H1 (cell line): ENCODE measurements at regions not wholly inside any gene's neighbourhood (a gene's known extent, or its start where the extent isn't known, plus 50 kb on each side); places are given as distances from the start of the nearest gene placed in this dataset.

Experiments used
- CTCF ChIA-PET: fragments of 300-600 bp; sonication (Branson Sonifier 250); formaldehyde crosslinking; loops from one replicate; lab custom pipeline; 2021; ENCODE audit not compliant: partially characterized antibody; lab: Charles Lee
- POLR2A ChIA-PET: fragments of 300-600 bp; sonication (Branson Sonifier 250); formaldehyde crosslinking; loops from one replicate; lab custom pipeline; 2021; ENCODE audit warnings: inconsistent platforms; ENCODE audit not compliant: partially characterized antibody; lab: Charles Lee
- DNase-seq, 2 experiments: peaks; one replicate each; pipeline versions ENCODE4 v3.0.0 to v3.0.0-alpha.2; 2010 to 2022; ENCODE audit warnings: low spot score in 2 of 2, low read depth in 1 of 2, mixed read lengths in 1 of 2
- FAIRE-seq: peaks from 2 replicates; lab custom pipeline; 2011; peaks lifted over from hg19 to GRCh38; lab: Jason Lieb, UNC
- H2AFZ ChIP-seq: 2 replicates; pipeline ENCODE4 v1.8.1; 2012; ENCODE audit warnings: low read length, inconsistent platforms
- H2AK5ac ChIP-seq: 2 replicates; pipeline ENCODE4 v1.6.1; 2013; ENCODE audit warnings: low read depth, low read length
- H2BK120ac ChIP-seq: replicated peaks from 2 replicates; pipeline ENCODE3; 2013; ENCODE audit warnings: low read depth, low read length, inconsistent platforms
- H2BK12ac ChIP-seq: 2 replicates; pipeline ENCODE4 v1.6.1; 2013; ENCODE audit warnings: low read depth, low read length
- H2BK15ac ChIP-seq: 2 replicates; pipeline ENCODE4 v1.6.1; 2013; ENCODE audit warnings: low read length
- H2BK20ac ChIP-seq: 2 replicates; pipeline ENCODE4 v1.6.1; 2013; ENCODE audit warnings: low read length
- H2BK5ac ChIP-seq: 2 replicates; pipeline ENCODE4 v1.6.1; 2013; ENCODE audit warnings: low read depth, low read length
- H3K14ac ChIP-seq: 2 replicates; pipeline ENCODE4 v1.6.1; 2013; ENCODE audit warnings: inconsistent platforms; ENCODE audit not compliant: insufficient read length
- H3K18ac ChIP-seq: 2 replicates; pipeline ENCODE4 v1.6.1; 2013; ENCODE audit warnings: low read length; ENCODE audit errors: extremely low read depth
- H3K23ac ChIP-seq: 2 replicates; pipeline ENCODE4 v1.6.1; 2013; ENCODE audit warnings: inconsistent platforms; ENCODE audit not compliant: insufficient read length
- H3K23me2 ChIP-seq: 2 replicates; pipeline ENCODE4 v1.6.1; 2013; ENCODE audit warnings: low read depth, low read length
- H3K27ac ChIP-seq: 2 replicates; pipeline ENCODE4 v1.6.1; 2011; ENCODE audit warnings: low read depth, low read length, inconsistent platforms
- H3K27me3 ChIP-seq, 4 experiments: replicated peaks in 1 of 4; 1 replicate in 1 of 4; 2 replicates in 3 of 4; pipeline versions ENCODE4 v1.6.1 to v1.8.1; 2011 to 2013; ENCODE audit warnings: low read length in 3 of 4, mild to moderate bottlenecking in 3 of 4, inconsistent platforms in 2 of 4, mixed read lengths in 2 of 4, moderate library complexity in 1 of 4; ENCODE audit not compliant: control insufficient read depth in 3 of 4, insufficient read depth in 3 of 4; ENCODE audit errors: extremely low read depth in 1 of 4
- H3K36me3 ChIP-seq, 4 experiments: 2 replicates each; pipeline versions ENCODE4 v1.6.1 to v1.8.1; 2011 to 2013; ENCODE audit warnings: mild to moderate bottlenecking in 4 of 4, low read length in 3 of 4, moderate library complexity in 2 of 4, control low read depth in 1 of 4, inconsistent platforms in 1 of 4; ENCODE audit not compliant: insufficient read depth in 4 of 4, control insufficient read depth in 2 of 4
- H3K4ac ChIP-seq: replicated peaks from 2 replicates; pipeline ENCODE3; 2013; ENCODE audit warnings: low read length, low read depth, mixed read lengths, inconsistent platforms; ENCODE audit not compliant: insufficient read length
- H3K4me1 ChIP-seq, 4 experiments: replicated peaks in 1 of 4; 1 replicate in 1 of 4; 2 replicates in 3 of 4; pipeline versions ENCODE4 v1.6.1 to v1.8.1; 2011 to 2013; ENCODE audit warnings: low read length in 3 of 4, inconsistent platforms in 2 of 4, mixed read lengths in 1 of 4; ENCODE audit not compliant: insufficient read depth in 4 of 4, control insufficient read depth in 3 of 4
- H3K4me2 ChIP-seq, 2 experiments: 2 replicates each; pipeline versions ENCODE4 v1.6.1 to v1.8.1; 2011 to 2013; ENCODE audit warnings: low read depth in 2 of 2, low read length in 2 of 2, control low read depth in 1 of 2, inconsistent platforms in 1 of 2, mild to moderate bottlenecking in 1 of 2; ENCODE audit not compliant: insufficient read depth in 1 of 2
- H3K4me3 ChIP-seq, 4 experiments: fragments of 200-600, 300-600 bp in 1 of 4; sonication (generic), shearing (Covaris generic), sonication (Bioruptor Twin) in 1 of 4; 2 replicates each; pipeline versions ENCODE4 v1.5.1 to v1.8.1; 2011 to 2016; ENCODE audit warnings: low read length in 4 of 4, low read depth in 3 of 4, control low read depth in 2 of 4, inconsistent platforms in 2 of 4, mild to moderate bottlenecking in 2 of 4, mixed read lengths in 1 of 4, moderate library complexity in 1 of 4; ENCODE audit not compliant: insufficient read depth in 2 of 4; ENCODE audit errors: extremely low read depth in 1 of 4
- H3K56ac ChIP-seq: replicated peaks from 2 replicates; pipeline ENCODE3; 2013; ENCODE audit warnings: low read depth, mild to moderate bottlenecking, mixed read lengths, low read length, inconsistent platforms; ENCODE audit not compliant: insufficient read length
- H3K79me1 ChIP-seq: 2 replicates; pipeline ENCODE4 v1.6.1; 2013; ENCODE audit warnings: low read depth, low read length, control low read depth
- H3K79me2 ChIP-seq, 2 experiments: 2 replicates each; pipeline versions ENCODE4 v1.6.1 to v1.8.1; 2012 to 2013; ENCODE audit warnings: low read length in 2 of 2, mild to moderate bottlenecking in 2 of 2, inconsistent platforms in 1 of 2; ENCODE audit not compliant: insufficient read depth in 2 of 2, control insufficient read depth in 1 of 2
- H3K9ac ChIP-seq, 4 experiments: replicated peaks in 1 of 4; 1 replicate in 1 of 4; 2 replicates in 3 of 4; pipeline versions ENCODE4 v1.6.1 to v1.8.1; 2011 to 2013; ENCODE audit warnings: low read depth in 3 of 4, low read length in 3 of 4, control low read depth in 2 of 4, mild to moderate bottlenecking in 2 of 4, moderate library complexity in 2 of 4, inconsistent platforms in 1 of 4; ENCODE audit errors: extremely low read depth in 1 of 4
- H3K9me3 ChIP-seq, 2 experiments: 2 replicates each; pipeline versions ENCODE4 v1.6.1 to v1.8.1; 2012 to 2013; ENCODE audit warnings: mild to moderate bottlenecking in 2 of 2, moderate library complexity in 2 of 2, control low read depth in 1 of 2, inconsistent platforms in 1 of 2, low read depth in 1 of 2, low read length in 1 of 2, mixed read lengths in 1 of 2; ENCODE audit not compliant: insufficient read depth in 2 of 2
- H4K20me1 ChIP-seq, 2 experiments: replicated peaks in 1 of 2; 2 replicates each; pipeline versions ENCODE3 to v1.8.1; 2011 to 2013; ENCODE audit warnings: inconsistent platforms in 2 of 2, low read length in 2 of 2, mild to moderate bottlenecking in 1 of 2; ENCODE audit not compliant: insufficient read depth in 2 of 2, control insufficient read depth in 1 of 2
- H4K5ac ChIP-seq: 2 replicates; pipeline ENCODE4 v1.6.1; 2013; ENCODE audit warnings: low read length, low read depth, mixed read lengths, inconsistent platforms; ENCODE audit not compliant: insufficient read length
- H4K8ac ChIP-seq: 2 replicates; pipeline ENCODE4 v1.8.0; 2013; ENCODE audit warnings: mild to moderate bottlenecking, moderate library complexity, low read length, inconsistent platforms; ENCODE audit not compliant: insufficient read depth; ENCODE audit errors: extremely low read depth
- H4K91ac ChIP-seq: replicated peaks from 2 replicates; pipeline ENCODE3; 2013; ENCODE audit warnings: low read length, mixed read lengths, inconsistent platforms; ENCODE audit not compliant: insufficient read length
- CREB1 ChIP-seq: IDR thresholded peaks from 2 replicates; pipeline ENCODE4 v1.6.1; 2012; ENCODE audit warnings: inconsistent platforms
- GTF2F1 ChIP-seq: IDR thresholded peaks from 2 replicates; pipeline ENCODE4 v1.6.1; 2012; ENCODE audit warnings: low read depth, low read length, improper control_type of control experiment, borderline replicate concordance
- KDM1A ChIP-seq: fragments of 200-600, 300-600 bp; sonication (generic); IDR thresholded peaks from 2 replicates; pipeline ENCODE4 v1.7.1; 2016; ENCODE audit warnings: mild to moderate bottlenecking, low read length, borderline replicate concordance
- POU5F1 ChIP-seq: IDR thresholded peaks from 2 replicates; pipeline ENCODE4 v1.6.1; 2011; ENCODE audit warnings: low read depth, mild to moderate bottlenecking, low read length, moderate library complexity
- RBBP5 ChIP-seq: IDR thresholded peaks from 2 replicates; pipeline ENCODE4 v1.7.1; 2012; ENCODE audit warnings: low read depth, mild to moderate bottlenecking, inconsistent platforms, low read length, moderate library complexity, borderline replicate concordance
- YY1 ChIP-seq: IDR thresholded peaks from 2 replicates; pipeline ENCODE4 v1.6.1; 2011; ENCODE audit warnings: low read depth, mild to moderate bottlenecking, low read length
- WGBS, 2 experiments: shearing (Covaris generic) in 1 of 2; methylation state at CpG; one replicate each; pipeline versions ENCODE4 v1.1.6 to v1.1.7; 2013 to 2015; ENCODE audit warnings: low lambda C conversion rate in 2 of 2, mixed read lengths in 2 of 2, inconsistent platforms in 1 of 2, low coverage in 1 of 2, missing lambda C conversion rate in 1 of 2; ENCODE audit not compliant: insufficient replicate concordance in 2 of 2, insufficient coverage in 1 of 2, insufficient read length in 1 of 2; ENCODE audit errors: extremely low coverage in 1 of 2, missing lambda C conversion rate in 1 of 2; 5-methylcytosine and 5-hydroxymethylcytosine counted together
- TF ChIP-seq, protein P1 (sequence below): IDR thresholded peaks from 2 replicates; pipeline ENCODE4 v1.6.1; 2011; ENCODE audit warnings: low read length, improper control_type of control experiment

DNA sequence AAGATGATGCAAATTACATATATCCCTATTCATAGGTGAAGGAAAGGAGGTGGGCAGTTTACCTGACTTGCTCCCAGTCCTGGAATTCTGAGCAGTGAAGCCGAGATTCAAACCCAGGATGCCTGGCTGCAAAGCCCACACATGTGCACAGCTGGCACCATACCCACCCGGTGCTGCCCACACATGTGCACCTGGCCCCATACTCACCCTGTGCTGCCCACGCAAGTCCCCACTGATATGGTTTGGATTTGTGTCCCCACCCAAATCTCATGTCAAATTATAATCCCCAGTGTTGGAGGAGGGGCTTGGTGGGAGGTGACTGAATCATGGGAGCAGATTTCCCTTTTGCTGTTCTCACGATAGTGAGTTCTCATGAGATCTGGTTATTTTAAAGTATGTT lies 179.2 kb upstream of the C14orf180 start:
- Histone ChIP-seq H3K4ac (no peak overlapping the region), H2BK120ac (no peak overlapping the region), H3K27me3 (no peaks in the 10 kb centered on the region), H3K14ac (no peak overlapping the region), H3K56ac (no peak overlapping the region), H3K79me1 (no peaks in the 10 kb centered on the region), H4K91ac (no peak overlapping the region), H3K79me2 (no peaks in the 10 kb centered on the region), H4K5ac (no peak overlapping the region), H2AK5ac (no peak overlapping the region), H3K23me2 (no peaks in the 10 kb centered on the region), H3K36me3 (no peaks in the 10 kb centered on the region), H3K23ac (no peak overlapping the region), H3K4me3 (no peak overlapping the region), H3K18ac (no peak overlapping the region), H2BK5ac (no peak overlapping the region), H3K9ac (no peak overlapping the region), H2AFZ (no peak overlapping the region), H3K27ac (no peak overlapping the region), H4K20me1 (no peaks in the 10 kb centered on the region), H4K8ac (no peak overlapping the region), H3K4me1 (peaks cover 0 to 11% (median 3%) of the 10 kb centered on the region in 4 experiments; a peak in 5 of 7 replicates), H3K9me3 (peaks cover 9 to 10% of the 10 kb centered on the region in 2 experiments; a peak in 2 of 4 replicates), H2BK15ac (no peak overlapping the region), H3K4me2 (no peak overlapping the region), H2BK20ac (no peak overlapping the region), H2BK12ac (no peak overlapping the region)
- TF ChIP-seq KDM1A (no peak), POU5F1 (no peak), YY1 (no peak), RBBP5 (no peak), GTF2F1 (no peak), CREB1 (no peak)
- TF ChIP-seq, protein P1, sequence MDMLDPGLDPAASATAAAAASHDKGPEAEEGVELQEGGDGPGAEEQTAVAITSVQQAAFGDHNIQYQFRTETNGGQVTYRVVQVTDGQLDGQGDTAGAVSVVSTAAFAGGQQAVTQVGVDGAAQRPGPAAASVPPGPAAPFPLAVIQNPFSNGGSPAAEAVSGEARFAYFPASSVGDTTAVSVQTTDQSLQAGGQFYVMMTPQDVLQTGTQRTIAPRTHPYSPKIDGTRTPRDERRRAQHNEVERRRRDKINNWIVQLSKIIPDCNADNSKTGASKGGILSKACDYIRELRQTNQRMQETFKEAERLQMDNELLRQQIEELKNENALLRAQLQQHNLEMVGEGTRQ: no peak
- POLR2A ChIA-PET: no interaction called here
- DNase-seq (no peak), FAIRE-seq (no peak)
- WGBS, 2 experiments: 91% methylated on average over 4 of the region's 4 CpGs; no CpG with 5 or more reads in 1 of the 2 experiments
- CTCF ChIA-PET: no interaction called here
